DMS53 (cell line): ENCODE measurements at regions not wholly inside any gene's neighbourhood (a gene's known extent, or its start where the extent isn't known, plus 50 kb on each side); places are given as distances from the start of the nearest gene placed in this dataset.

Experiments
- DNase-seq: peaks from one replicate; lab custom pipeline; 2025; lab: John Stamatoyannopoulos, UW

GRCh38 chr11:105192115-105192514 is 52.5 kb upstream of the CARD18 start:
- no peak for DNase-seq

DNA sequence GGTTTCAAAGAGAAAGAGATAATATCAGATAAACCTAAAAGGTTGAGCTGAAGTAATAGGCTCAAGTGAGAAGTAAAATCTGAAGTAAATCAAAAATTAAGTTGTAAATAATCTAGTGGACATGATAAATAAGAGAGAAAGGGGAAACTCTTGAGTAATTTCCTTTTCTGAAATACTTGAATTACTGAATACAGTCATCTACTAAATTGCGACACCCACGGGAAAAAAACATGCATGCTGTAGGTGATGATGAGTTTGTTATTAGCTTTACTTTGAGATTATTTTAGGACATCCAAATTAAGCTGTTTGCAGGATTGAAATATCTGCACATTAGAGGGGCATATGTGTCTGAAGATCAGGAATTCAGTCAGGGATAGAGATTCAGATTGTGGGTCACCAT is 50.0 kb upstream of the CARD18 start:
- DNase-seq = no peak
